HG03097 (cell line): ENCODE measurements at regions not wholly inside any gene's neighbourhood (a gene's known extent, or its start where the extent isn't known, plus 50 kb on each side); places are given as distances from the start of the nearest gene placed in this dataset.

Source experiments
- ATAC-seq: cut with Tn5 transposase; IDR thresholded peaks from one replicate; pipeline ENCODE4 v1.9.1; 2021; ENCODE audit not compliant: unreplicated experiment, low FRiP score

DNA sequence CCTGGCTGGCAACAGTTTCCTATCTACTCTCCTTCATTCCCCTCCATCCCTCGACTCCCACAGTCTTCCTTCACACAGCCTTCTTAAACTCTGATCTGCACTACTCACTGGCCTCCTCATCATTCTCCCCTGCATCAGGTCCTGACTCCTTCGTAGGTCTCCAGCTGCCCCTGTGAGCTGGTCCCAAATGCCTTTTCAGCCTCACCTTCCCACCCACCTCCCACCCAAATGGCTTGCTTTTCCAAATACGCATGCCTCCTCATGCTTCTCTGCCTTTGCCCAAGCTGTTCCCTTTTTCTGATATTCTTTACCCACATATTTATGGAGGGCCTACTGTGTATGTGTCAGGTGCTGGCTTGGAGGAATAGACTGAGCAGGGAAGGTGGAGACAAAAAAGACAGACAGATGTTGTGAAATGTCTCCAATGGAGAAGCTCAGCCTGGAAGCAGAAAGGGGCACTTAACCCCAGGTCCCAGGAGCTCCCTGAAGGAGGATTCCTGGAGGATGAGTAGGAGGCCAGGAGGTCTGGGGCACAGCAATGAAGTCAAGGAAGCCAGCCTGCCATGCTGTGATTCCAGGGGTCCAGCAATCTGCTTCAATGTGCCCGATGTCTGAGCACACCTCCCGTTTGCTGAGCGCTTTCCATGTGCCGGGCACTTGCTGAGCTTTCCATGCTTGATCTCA lies 252.2 kb downstream of the SHQ1 start:
- no peak for ATAC-seq

DNA sequence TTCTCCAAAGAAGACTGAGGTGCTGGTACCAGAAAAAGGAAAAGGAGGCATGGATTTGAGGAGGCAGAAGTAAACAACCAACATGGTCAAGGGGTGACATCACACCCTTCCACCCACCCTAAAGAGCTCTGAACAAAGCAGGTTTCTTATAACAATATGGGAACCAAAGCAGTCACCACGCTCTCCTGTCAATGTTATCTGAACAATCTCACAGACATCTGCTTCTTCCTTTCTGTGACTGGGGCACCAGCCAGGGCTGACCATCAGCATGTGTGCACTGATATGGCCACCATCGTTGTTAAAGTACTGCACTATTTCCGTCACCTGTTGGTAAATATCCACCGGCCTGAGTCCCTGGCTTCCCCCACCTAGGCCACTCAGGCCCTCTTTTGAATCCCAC lies 252.9 kb downstream of the SHQ1 start:
- ATAC-seq: no peak

DNA sequence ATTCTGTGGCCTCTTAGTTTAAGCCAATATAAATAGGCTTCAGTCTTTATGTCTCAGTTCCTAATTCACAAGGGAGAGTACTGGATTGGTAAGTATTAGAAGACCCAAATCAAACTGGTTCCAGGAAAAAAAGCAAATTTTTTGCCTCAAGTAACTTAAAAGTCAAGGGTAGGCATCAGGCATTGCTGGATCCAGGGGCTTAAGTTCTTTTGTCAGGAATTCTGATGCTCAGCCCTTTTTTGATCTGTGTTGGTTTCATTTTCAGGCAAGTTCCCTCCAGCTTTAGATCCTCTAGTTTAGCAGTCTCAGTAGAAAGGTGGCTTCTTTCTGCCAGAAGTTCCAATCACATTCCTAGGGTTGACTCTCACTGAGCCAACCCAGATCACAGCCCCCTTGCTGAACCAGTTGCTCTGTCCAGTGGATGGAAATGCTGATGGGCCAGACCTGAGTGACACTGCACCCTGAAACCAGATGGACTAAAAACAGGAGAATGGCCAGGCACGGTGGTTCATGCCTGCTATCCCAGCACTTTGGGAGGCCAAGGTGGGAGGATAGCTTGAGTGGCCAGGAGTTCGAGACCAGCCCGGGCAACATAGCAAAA lies 253.5 kb downstream of the SHQ1 start:
- ATAC-seq: no peak

DNA sequence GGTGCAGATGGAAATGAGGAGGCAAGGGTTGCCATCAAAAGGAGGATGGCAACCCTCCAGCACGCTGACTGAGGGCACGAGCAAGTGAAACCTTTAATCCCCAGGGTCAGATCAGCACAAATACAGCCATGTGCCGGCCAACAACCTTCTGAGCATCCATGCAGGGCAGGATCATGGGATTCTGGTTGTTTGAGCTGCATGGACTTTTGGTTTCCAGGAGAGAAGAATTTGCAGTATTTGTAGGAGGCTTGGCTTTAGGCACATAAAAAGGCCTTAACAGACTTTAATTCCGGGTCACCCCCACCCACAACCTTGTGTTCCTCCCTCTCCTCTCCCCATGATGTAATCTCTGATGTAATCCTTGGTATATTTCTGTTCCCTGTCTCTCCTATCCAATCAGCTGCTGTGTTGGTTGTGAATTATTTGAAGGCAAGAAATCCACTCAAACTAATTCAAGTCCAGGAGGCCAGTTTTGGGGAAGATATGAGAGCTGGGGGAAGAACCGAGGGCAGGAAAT lies 254.3 kb downstream of the SHQ1 start:
- no peak for ATAC-seq

DNA sequence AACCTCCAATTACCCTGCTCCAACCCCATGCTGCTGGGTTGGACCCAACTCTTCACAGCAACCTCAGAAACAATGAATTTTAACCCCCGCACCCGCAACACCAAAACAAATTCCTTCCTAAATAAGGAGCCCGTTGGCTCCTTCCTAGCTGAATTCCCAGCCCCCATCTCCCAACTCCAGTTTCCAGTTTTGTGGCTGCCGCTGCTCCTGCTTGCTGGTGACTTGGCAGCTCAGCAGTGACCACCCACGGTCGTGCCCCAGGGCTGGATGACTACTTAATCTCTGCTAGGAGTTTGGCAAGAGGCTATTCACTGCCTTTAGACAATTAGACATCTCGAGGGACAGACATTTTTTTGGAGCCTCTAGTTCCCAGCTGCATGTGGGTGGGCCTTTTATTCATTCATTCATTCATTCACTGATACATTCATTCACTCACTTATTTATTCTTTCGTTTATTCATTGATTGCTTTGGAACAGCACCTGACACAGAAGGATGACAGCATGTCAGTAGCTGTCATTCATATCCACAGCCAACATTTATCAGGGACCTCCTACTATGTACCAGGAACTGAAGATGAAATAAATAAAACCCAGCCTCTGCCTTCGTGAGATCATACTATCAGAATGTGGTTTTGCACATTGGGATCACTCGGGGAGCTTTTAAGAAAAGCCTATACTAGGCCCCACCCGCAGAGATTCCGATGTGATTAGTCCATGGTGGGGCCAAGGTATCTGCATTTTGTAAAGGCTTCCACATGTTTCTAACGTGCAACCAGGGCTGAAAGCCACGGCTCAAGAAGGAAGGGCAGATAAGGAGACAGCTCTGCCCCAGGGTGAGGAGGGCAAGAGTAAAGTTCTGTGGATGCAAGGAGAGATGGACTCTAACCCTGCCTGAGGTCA lies 256.5 kb downstream of the SHQ1 start:
- ATAC-seq: no peak

DNA sequence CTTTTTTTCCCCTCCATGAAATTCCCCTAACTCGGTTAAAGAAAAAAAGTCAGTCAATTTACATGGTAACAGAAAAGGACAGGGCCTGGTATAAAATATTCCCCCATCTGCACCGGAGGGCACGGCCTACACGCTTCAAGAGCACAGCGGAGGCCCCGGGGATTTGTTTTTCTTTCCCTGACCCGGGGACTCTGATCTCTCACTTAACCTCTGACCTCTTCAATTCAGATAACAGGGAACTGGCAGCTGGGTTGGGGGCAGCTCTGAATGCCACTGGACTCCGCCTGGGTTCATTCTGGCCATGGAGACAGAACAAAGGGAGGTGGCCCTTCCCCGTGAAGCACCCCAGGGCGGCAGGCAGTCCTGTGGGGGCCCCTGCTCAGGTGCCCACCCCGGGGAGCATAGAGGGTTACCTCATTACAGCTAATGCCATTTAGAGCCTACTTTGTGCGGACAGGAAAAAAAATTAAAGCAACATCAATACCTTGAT lies 257.5 kb downstream of the SHQ1 start:
- ATAC-seq: no peak

DNA sequence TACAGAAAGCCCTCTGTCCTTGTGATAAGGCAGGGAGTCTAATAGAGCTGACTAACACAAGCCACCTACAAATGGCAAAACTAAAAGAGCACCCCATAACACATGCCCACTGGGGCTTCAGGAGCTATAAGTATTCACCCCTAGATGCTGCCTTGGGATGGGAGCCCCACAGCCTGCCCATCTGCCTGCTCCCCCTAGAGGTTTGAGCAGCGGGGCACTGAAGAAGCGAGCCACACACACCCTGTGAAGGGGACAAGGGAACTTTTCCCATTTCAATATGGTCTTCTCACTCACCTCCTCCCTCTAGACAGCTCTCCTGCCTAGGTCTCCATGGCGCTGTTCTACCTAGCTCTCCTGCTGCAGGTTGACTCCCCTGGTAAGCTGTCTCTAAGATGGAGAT lies 261.0 kb downstream of the SHQ1 start:
- no peak for ATAC-seq

DNA sequence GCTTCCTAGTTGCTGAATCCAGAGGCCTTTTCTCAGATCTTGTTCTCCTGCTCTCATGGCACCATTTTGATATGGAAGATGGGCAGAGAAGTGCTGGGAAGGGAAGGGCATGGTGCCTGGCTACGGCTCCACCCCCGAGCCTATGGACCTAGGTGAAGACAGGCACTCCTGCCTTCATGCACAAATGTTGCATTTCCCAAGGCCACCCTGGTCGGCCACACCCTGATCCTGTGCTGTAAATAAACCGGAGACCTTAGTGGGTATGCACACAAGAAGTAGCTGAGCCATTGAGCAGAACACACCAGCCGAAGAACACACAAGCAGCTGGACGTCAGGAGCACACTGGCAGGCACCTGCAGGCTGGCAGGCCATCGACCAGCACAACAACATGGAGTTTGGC lies 261.6 kb downstream of the SHQ1 start:
- ATAC-seq: no peak

DNA sequence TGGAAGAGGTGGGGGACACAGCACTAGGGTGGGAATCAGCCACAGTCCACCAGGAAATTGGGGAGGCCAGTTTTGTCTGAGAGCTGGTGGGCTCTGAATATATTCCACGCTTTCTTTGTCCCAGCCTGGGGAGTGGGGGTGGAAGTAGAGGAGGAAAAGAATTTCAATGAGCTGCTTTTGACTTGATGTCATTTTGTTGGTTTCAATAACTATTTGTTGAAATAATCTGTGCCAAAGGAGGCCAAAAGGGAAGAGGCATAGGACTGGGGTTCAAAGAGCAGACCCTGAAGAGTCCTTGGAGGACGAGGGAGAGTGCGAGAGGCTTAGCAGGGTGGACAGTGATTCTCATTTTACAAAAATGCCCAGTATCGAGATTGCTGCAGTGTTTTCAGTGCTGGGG lies 262.3 kb downstream of the SHQ1 start:
- no peak for ATAC-seq

DNA sequence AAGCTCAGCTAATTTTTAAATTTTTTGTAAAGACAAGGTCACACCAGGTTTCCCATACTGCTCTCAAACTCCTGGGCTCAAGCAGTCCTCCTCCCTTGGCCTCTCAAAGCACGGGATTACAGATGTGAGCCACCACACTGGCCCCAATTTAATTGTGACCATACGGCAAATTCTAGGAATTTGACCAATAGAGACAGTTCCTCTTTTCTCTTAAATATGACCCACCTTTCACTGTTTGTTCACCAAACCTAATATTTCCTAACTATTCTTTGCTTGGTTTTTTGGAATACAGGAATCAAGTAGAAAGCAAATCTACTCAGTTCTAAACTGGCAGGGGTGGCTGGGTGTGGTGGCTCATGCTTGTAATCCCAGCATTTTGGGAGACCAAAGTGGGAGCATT lies 264.0 kb downstream of the SHQ1 start:
- ATAC-seq: no peak

DNA sequence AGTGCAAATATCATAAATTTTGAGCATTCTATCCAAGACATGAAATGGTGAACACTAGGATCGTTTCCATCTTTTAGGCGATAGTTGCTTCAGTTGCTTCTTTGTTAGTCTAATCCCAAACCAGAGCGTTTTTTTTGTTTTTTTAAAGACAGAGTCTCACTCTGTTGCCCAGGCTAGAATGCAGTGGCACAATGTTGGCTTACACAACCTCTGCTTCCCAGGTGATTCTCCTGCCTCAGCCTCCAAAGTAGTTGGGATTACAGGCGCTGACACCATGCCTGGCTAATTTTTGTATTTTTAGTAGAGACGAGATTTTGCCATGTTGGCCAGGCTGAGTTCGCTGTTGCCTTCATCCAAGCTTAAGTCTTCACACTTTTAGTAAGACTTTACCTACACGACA lies 265.3 kb downstream of the SHQ1 start:
- ATAC-seq: no peak

DNA sequence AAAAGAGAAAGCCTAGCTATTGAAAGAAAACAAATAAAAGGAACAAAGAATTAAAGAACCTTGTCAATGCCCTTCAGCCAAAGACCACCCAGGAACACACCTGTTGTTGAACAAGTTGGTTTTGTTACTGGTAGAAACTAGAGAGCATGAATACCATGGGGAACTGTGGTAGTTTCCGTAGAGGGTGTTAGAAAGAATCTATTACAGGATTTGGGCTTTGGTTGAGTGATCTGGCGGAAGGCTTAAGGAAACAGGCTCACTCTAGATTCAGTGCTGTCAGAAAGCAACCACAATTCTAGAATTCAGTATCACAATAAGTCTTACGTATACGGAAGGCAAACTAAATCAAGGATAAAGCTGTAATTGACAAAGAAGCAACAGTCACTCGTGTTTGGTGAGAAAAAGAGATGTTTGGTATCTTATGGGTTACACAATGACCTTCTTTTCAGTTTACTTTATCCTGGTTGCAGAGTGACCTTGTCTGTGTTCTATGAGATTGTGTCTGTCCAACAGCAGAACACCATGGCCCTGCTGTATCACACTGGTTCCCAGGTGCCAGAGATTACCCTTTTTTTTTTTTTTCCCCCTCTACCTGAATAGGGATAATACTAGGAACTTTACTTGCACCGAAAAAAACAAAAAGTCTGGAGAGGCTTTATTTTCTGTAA lies 265.9 kb downstream of the SHQ1 start:
- peak; percentile 94 for ATAC-seq

DNA sequence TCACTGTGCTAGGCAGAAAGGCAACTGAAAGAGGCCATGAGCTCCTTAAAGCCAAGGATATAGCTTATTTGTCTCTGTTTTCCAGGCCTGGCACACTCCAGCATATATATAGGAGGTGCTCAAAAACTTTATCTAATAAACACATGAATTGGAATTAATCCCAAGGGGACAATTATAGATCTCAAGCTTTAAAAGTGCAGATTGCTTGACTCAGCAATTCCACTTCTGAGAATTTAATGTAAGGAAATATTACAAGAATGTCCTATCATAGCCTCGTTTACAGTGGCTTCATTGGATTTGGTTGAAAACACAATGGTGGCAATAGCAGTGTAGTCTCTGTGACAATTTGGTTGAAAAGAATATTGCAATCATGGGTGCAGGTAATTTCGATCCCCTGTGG lies 267.3 kb downstream of the SHQ1 start:
- ATAC-seq: no peak

DNA sequence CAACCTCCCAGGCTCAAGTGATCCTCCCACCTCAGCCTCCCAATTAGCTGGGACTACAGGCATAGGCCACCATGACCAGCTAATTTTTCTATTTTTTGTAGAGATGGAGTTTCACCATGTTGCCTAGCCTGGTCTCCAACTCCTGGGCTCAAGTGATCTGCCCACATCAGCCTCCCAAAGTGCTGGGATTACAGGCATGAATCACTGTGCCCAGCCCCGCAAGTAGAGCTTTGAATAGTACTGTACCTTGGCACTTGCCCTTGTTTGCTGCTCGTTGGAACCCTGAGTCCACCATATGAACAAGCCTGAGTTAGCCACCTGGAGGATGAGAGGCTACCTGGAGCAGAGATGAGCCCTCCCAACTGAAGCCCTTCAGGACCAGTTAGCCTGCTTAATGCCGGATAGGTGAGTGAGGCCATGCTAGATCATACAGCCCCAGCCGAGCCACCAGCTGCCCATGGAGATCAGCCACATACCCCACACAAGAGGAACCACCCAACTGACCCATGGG lies 267.9 kb downstream of the SHQ1 start:
- no peak for ATAC-seq

DNA sequence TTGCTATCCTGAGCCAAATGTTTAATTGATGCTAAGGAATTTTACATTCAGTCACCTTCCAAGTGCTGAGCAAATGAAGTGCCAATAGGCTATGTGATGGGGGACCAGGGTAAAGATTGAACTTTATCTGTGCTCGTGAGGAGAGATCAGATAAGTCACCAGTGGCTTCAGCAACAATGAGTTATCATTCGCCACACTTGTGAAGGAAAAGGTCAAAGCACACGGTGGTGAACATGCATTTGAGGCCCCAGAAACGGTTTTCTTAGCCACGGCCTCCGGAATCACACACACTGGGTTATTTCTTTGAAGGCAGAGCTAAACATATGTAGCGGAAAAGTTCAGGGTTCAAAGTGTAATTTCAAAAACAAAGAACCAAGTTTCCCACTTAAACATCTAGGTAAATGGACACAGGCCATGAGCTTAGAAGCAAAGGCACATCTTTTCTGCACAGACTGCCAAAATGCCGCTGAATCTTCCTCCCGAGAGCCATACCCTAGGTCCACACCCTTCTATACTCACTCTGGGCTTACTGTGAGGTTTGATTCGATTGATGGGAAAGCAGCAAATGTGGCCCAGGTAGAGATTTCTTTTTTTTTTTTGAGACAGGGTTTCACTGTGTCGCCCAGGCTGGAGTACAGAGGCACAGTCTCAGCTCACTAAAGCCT lies 268.5 kb downstream of the SHQ1 start:
- ATAC-seq: no peak

DNA sequence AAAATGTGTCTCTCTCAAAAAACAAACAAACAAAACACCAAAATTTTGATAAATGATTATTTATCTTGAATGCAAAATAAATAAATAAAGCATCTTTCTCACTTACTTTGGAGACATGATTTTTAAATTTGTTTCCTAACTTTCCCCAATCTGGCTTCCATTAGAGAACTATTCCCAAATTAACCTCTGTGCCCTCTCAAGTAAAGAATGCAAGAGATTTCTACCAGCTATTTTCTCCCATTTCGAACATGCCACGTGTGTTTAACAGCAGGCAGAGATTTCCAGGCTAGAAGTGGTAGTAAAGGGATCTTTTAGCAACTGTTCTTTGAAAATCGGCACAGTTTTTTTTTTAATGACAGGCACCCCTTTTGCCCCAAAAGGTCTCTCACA lies 269.1 kb downstream of the SHQ1 start:
- ATAC-seq: no peak

DNA sequence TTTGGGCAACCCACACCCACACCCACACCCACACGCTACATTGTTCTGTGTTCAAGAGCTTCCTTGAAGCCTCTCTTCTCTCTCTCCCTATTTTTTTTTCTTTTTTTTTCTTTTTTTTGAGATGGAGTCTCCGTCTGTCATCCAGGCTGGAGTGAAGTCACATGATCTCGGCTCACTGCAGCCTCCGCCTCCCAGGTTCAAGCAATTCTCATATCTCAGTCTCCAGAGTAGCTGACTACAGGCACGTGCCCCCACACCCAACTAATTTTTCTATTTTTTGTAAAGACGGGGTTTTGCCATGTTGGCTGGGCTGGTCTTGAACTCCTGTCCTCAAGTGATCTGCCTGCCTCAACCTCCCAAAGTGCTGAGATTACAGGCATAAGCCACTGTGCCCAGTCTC lies 271.1 kb downstream of the SHQ1 start:
- no peak for ATAC-seq

DNA sequence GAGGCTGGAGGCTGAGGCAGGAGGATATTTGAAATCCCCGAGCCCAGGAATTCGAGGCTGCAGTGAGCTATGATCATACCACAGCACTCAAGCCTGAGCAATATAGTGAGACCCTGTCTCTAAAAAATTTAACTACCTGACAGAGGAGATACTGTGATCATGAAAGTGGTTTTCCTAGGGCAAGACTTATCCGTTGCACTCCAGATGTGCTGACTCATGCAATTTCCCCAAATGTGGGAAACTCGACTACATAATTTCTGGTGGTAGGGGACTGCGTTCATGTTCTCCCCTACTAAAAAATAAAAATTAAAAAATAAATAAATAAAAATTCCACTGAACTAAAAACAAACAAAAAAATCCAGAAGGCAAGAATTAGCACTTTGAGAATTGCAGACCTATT lies 271.7 kb downstream of the SHQ1 start:
- no peak for ATAC-seq

DNA sequence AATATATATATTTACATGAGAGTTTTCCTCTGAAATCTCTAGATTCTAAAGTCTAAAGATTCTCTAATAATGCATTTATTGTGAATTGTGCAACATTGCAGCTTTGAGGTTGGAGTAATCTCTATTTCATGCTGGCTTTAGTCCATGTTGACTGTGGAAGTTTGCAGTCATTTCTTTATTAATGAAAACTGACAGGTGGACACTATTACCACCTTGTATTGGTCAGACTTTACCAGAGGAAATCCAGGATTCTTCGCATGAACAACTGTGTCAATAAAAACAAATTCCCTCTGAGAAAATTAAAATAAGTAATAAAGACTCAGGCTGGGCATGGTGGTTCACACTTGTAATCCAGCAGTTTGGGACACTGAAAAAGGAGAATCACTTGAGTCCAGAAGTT lies 274.1 kb downstream of the SHQ1 start:
- no peak for ATAC-seq

DNA sequence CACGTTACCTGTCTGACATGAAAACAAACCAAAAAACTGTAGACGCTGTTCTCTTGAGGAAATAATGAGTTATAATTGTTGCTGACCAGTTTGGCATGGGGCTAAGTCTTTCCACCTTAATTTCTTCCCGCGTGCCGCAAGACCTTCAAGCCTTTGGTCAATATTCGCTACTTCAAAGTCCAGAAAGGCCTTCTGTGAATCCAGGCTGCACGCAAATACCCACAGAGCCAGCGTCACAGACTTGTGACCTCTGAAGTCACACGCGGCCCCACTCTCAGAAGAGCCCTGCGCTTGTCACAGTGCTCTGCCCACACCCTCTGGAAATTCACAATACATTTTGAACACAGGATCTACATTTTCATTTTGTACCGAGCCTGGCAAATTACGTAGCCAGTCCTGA lies 275.2 kb downstream of the SHQ1 start:
- ATAC-seq: no peak
